Activated CD4-positive, alpha-beta T cell treated with anti-CD3 and anti-CD28 coated beads, Interleukin-2, amount 50 U/mL, for 48 hours (primary cell): ENCODE measurements at regions not wholly inside any gene's neighbourhood (a gene's known extent, or its start where the extent isn't known, plus 50 kb on each side); places are given as distances from the start of the nearest gene placed in this dataset.
"Not testable (repeated sequence)": the region's sequence is repeated elsewhere in the genome, so short reads cannot be mapped to it uniquely, and the experiment has no call there.

Experiments
- DNase-seq, 2 experiments: peaks; one replicate each; pipeline ENCODE4 v3.0.0-alpha.2; 2020

DNA sequence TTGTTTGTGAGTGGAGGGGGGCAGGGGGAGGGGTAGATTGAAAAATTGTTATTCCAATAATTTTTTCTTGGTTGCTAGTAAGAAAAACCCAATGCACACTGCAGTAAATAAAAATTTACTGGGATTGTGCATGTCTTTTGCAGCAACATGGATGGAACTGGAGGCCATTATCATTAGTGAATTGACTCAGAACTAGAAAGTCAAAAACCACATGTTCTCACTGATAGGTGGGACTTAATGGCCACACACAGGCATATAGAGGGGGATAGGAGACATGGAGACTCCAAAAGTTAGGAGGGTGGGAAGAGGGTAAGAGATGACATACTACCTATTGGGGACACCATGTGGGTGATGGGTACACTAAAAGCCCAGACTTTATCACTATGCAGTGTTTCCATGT lies 67.2 kb downstream of the BUB3 start:
- DNase-seq: no peak

DNA sequence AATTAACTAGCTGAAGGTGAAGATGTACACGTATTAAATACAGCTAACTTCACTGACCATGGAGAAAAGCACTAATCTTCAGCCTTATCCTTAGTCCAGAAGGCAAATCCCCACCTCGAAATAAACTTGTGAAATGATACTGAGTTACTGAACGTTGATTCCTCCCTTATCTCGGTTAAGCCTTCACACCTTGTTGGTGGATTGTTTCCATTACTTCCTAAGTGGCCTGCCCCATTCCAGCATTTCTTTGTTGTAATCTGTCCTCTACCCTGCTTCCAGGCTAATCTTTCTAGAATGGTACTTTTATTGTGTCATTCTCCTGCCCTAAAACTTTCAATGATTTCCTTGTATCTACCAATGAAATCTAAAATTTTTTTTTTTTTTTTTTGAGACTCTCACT lies 68.6 kb downstream of the BUB3 start:
- DNase-seq: no peak

DNA sequence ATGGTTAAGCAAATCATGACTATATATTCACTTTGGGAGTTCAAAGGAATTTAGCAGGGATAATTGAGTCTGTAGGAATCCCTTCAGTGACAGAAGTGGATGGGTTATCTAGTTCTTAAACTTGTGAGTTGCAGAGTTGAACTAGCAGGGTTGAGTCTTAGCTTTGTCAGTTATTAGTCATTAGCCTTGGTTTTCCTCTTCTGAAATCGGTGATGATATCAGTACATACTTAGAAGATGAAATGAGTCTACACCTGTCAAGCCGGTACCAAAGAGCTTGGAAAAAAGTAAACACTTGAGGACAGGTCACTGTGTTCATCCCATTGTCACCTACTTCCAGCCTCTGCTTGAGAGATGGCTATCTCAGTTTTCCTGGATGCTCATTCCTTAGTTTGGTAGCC lies 73.5 kb downstream of the BUB3 start:
- DNase-seq: no peak

- DNase-seq: no peak
Observed at GRCh38 chr10:123229927-123230630, 75.9 kb downstream of the BUB3 start.

DNA sequence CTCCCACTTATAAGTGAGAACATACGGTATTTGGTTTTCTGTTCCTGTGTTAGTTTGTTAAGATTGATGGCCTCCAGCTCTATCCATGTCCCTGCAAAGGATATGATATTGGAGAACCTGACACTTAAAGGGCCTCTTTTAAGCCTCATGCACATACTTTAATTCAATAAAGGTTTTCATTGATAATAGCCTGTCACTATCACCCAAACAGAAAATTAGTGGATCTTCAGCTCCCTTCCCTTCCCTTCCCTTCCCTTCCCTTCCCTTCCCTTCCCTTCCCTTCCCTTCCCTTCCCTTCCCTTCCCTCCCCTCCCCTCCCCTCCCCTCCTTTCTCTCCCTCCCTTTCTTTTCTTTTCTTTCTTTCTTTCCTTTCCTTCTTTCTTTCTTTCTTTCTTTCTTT lies 78.7 kb downstream of the BUB3 start:
- DNase-seq: not testable (repeated sequence)

DNA sequence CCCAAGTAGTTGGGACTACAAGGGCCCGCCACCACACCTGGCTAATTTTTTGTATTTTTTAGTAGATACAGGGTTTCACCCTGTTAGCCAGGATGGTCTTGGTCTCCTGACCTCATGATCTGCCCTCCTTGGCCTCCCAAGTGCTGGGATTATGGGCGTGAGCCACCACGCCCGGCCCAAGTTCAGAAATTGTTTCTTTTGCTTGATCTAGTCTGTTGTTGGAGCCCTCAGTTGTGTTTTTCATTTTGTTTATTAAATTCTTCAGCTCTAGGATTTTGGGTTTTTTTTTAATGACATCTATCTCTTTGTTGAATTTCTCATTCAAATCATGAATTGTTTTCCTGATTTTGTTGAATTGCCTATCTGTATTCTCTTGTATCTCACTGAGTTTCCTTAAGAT lies 80.8 kb downstream of the BUB3 start:
- not testable (repeated sequence) for DNase-seq

DNA sequence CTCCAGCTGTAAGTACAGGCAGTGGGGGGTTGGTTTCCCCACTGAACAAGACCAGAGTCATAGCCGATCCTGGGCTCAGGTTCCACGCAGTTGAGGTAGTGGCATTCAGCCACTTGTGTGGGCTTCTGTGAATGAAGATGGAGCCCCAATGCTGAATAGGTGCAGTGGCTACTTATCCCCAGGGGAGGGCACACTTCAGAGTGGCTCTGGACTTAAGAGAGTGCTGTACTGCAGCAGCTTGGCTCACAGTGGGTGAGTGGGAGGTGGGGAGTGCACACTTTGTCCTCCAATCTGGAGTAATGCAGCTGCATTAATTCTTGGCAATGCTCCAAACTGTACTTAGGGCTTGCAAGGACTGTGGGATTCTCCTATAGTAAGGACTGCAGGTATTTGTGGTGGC lies 81.9 kb downstream of the BUB3 start:
- no peak for DNase-seq

DNA sequence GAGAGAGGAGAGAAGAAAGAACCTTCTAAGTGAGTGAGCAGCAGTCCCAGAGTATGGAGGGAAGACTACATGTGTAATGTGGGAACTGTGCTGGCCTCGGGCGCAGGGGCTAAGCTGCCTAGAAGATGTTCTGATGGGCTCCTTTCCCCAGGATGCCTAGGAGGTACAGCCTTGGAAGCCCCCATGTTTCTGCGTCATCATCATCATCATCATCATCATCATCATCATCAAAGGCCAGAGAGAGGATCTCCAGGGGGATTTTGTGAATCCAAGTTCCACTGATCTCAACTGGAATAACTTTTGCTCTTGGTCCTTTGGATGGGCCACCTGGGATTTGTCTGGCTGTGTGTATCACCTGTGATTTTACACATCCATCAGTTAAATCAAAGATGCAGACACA lies 86.0 kb downstream of the BUB3 start:
- DNase-seq: no peak

- DNase-seq: no peak
Observed at GRCh38 chr10:123240776-123241175, 86.6 kb downstream of the BUB3 start.

- DNase-seq: peak; percentile 3 to 10
Observed at GRCh38 chr10:123241391-123242141, 87.4 kb downstream of the BUB3 start.

GRCh38 chr10:123244747-123245146 lies 90.5 kb downstream of the BUB3 start:
- no peak for DNase-seq

DNA sequence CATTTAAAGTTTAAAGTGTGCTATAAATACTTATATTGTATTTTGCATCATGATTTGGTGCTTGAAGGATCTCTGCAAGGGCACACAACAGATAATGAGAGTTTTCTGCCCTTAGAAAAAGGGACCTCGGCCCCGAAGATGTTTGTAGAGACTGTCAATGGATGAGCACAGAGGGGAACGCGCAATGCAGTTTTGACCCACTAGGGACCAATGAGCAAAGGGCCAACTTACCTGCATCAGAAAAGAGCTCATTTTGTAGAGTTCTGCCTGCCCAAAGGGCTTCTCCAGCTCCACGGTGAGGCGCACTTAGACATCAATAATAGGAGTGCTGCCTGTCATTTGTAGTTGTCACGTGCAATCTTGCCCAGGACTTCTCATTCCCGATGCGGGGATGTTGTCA lies 91.1 kb downstream of the BUB3 start:
- no peak for DNase-seq

DNA sequence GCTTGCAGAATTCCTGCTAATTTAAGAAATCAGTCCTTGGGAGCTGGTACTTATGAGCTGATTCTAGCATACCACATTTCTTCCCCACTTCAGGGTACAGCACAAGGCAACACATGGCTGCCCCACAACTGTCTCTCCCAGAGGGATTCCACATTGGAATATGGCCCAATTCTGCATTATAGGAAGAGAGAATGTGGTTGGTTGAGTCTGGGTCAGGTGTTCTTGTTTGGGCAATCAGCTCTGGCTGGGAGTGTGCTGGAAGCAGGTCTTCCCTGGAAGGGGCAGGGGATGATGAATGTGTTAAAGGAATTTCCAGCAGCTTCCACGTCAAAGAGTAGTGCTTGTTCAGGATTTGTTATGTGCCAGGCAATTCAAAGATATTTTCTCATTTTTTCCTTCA lies 95.7 kb downstream of the BUB3 start:
- DNase-seq: no peak

- DNase-seq: no peak
Observed at GRCh38 chr10:123250640-123251039, 96.4 kb downstream of the BUB3 start.

GRCh38 chr10:123252779-123253178 lies 98.6 kb downstream of the BUB3 start:
- no peak for DNase-seq

DNA sequence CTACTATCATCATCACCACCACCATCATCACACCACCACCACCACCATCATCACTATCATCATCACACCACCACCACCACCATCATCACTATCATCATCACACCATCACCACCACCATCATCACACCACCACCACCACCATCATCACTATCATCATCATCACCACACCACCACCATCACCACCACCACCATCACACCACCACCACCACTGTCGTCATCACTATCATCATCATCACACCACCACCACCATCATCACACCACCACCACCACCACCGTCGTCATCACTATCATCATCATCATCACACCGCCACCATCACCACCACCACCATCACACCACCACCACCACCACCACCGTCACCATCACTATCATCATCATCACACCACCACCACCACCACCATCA lies 100.1 kb downstream of the BUB3 start:
- DNase-seq: not testable (repeated sequence)

- no peak for DNase-seq
Observed at GRCh38 chr10:123257904-123258456, 103.8 kb downstream of the BUB3 start.

GRCh38 chr10:123259081-123259480 lies 104.9 kb downstream of the BUB3 start:
- DNase-seq: no peak

- DNase-seq: no peak
Observed at GRCh38 chr10:123259791-123260190, 105.6 kb downstream of the BUB3 start.

DNA sequence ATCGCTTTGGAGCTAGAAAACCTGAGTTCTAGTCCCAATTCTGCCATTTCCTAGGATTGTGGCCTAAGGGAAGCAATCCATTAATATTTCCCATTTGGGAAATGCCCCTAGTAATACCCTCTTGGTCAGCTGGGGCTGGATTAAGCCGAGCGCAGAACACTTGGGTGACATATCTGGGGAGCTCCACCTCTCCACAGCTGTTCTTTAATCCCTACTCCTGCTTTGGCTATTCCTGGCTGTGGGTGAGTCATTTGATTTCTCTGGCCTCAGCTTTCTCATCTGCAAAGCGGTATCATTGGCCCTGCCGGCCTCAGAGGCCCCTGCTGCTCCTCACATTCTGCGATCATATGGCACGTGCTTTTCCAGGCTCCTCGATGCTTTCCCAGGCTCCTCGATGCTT lies 108.3 kb downstream of the BUB3 start:
- no peak for DNase-seq

DNA sequence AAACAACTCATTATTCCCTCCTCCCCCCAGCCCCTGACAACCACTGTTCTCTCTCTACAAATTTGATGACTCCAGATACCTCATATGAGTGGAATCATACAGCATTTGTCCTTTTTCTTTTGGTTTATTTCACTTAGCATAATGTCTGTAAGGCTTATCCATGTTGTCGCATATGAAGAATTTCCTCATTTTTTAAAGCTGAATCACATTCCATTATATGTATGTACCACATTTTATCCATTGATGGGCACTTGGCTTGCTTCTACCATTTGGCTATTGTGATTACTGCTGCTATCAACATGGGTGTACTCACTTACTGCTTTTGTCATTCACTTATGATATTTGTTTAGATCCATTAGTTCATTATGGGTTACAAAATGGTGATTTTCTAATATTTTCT lies 112.8 kb downstream of the BUB3 start:
- no peak for DNase-seq

- no peak for DNase-seq
Observed at GRCh38 chr10:123269017-123269552, 114.9 kb downstream of the BUB3 start.

- no peak for DNase-seq
Observed at GRCh38 chr10:123269675-123270074, 115.5 kb downstream of the BUB3 start.

- DNase-seq: no peak
Observed at GRCh38 chr10:123270221-123270620, 116.0 kb downstream of the BUB3 start.
